AG04450 (cell line): ENCODE measurements at regions not wholly inside any gene's neighbourhood (a gene's known extent, or its start where the extent isn't known, plus 50 kb on each side); places are given as distances from the start of the nearest gene placed in this dataset.

Experiments
- CTCF ChIA-PET: fragments of 300-600, 350-600 bp; formaldehyde crosslinking; extraction: SDS; loops from one replicate; lab custom pipeline; 2022; ENCODE audit warnings: antibody characterized with exemption, inconsistent platforms; lab: Charles Lee
- POLR2A ChIA-PET: fragments of 350-600 bp; formaldehyde crosslinking; extraction: SDS; loops from one replicate; lab custom pipeline; 2021; ENCODE audit warnings: antibody characterized with exemption, inconsistent platforms; lab: Yijun Ruan, JAX
- DNase-seq: peaks from one replicate; pipeline ENCODE4 v3.0.0-alpha.2; 2011; ENCODE audit warnings: low read depth, low spot score
- H3K27ac ChIP-seq: one replicate; pipeline ENCODE4 v1.5.1; 2012; ENCODE audit warnings: low read depth, low read length, control low read depth
- H3K27me3 ChIP-seq: one replicate; pipeline ENCODE4 v1.6.0; 2012; ENCODE audit warnings: low read length; ENCODE audit not compliant: control insufficient read depth, insufficient read depth
- H3K4me3 ChIP-seq: 2 replicates; pipeline ENCODE4 v1.5.1; 2011; ENCODE audit warnings: mild to moderate bottlenecking, low read depth, low read length, control low read depth
- H3K9me3 ChIP-seq: 2 replicates; pipeline ENCODE4 v1.5.1; 2012; ENCODE audit warnings: low read length; ENCODE audit not compliant: control insufficient read depth, insufficient read depth
- TF ChIP-seq, protein P1 (sequence below): IDR thresholded peaks from 2 replicates; pipeline ENCODE4 v1.5.1; 2011; ENCODE audit warnings: low read depth, low read length, control low read depth, inconsistent platforms

DNA sequence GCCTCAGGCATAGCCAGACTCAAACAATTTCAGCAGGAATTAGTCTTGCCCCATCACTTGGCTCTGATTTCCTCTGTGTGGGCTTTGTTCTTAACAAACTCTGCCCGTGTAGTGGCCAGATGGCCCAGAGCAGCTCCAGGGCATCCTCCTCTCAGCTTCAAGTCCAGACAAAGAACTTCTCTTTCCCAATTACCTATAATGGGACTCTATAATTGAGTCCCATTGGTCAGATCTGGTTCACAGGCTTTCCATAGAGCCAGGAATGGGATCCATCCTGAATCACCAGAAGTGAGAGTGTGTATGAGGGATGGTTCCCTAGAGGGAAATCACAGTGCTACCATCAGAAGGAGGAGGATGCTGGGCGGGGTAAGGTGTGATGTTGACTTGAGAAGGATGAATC, 515.8 kb downstream of the KIF4B start:
- TF ChIP-seq, protein P1, sequence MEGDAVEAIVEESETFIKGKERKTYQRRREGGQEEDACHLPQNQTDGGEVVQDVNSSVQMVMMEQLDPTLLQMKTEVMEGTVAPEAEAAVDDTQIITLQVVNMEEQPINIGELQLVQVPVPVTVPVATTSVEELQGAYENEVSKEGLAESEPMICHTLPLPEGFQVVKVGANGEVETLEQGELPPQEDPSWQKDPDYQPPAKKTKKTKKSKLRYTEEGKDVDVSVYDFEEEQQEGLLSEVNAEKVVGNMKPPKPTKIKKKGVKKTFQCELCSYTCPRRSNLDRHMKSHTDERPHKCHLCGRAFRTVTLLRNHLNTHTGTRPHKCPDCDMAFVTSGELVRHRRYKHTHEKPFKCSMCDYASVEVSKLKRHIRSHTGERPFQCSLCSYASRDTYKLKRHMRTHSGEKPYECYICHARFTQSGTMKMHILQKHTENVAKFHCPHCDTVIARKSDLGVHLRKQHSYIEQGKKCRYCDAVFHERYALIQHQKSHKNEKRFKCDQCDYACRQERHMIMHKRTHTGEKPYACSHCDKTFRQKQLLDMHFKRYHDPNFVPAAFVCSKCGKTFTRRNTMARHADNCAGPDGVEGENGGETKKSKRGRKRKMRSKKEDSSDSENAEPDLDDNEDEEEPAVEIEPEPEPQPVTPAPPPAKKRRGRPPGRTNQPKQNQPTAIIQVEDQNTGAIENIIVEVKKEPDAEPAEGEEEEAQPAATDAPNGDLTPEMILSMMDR: no peak
- ChIA-PET CTCF (no interaction called here), POLR2A (no interaction called here)
- Histone ChIP-seq H3K4me3 (no peak overlapping the region), H3K27me3 (no peaks in the 10 kb centered on the region), H3K9me3 (peaks cover 6% of the 10 kb centered on the region), H3K27ac (no peak overlapping the region)
- DNase-seq: no peak

DNA sequence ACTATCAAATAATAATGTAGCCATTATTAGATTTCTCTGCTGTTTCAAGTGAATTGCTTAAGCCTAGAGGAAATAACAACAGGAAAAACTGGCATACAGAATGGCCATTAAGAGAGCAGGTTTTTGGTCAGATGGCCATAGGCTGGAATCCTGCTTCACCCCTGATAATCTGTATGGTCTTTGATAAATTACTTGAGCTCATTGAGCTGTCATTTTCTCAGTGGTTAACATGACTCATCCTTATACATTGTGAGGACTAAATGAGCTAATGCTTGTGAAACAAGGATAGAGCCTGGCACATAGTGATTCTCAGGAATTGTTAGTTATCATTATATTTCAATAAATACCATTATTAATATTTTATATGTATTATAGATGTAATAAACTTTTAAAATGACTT, 516.5 kb downstream of the KIF4B start:
- ChIA-PET POLR2A (no interaction called here), CTCF (no interaction called here)
- DNase-seq: no peak
- Histone ChIP-seq H3K27me3 (no peaks in the 10 kb centered on the region), H3K27ac (no peak overlapping the region), H3K4me3 (no peak overlapping the region), H3K9me3 (peaks cover 6% of the 10 kb centered on the region; the same call in 1 of the 2 replicates)
- TF ChIP-seq, protein P1: no peak

DNA sequence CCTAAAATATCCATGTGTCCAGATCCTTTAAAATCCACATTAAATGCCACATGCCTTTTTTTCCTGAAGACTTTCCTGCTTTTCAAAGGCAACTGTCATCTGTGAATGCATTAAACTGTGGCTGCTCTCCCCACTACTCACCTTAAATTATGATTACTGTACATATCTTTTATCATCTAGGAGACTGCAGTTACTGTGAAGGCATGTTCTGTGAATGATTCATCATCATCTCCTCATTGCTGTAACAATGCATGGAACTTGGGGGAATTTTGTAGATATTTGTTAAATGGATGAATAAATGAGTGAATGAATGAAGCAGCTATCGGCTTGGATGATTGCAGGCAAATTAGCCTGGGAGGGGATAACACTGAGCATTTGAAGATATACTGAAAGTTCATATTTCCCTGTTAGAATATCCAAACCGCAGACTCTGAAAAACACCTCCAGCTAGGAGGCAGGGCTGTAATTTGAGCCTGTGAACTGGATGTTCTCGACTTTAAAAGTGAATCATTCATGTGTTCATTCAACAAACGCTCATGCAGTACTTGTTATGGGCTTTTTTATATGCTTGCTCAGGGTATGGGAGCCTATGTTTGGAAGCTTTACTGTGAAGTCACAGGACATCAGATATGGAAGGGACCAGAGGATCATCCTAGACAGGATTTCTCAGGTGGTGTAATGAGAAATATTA, 519.2 kb downstream of the KIF4B start:
- Histone ChIP-seq H3K4me3 (no peak overlapping the region), H3K27me3 (no peaks in the 10 kb centered on the region), H3K9me3 (peaks cover 3% of the 10 kb centered on the region), H3K27ac (no peak overlapping the region)
- CTCF ChIA-PET: no interaction called here
- TF ChIP-seq, protein P1: no peak
- POLR2A ChIA-PET: no interaction called here
- DNase-seq: no peak

DNA sequence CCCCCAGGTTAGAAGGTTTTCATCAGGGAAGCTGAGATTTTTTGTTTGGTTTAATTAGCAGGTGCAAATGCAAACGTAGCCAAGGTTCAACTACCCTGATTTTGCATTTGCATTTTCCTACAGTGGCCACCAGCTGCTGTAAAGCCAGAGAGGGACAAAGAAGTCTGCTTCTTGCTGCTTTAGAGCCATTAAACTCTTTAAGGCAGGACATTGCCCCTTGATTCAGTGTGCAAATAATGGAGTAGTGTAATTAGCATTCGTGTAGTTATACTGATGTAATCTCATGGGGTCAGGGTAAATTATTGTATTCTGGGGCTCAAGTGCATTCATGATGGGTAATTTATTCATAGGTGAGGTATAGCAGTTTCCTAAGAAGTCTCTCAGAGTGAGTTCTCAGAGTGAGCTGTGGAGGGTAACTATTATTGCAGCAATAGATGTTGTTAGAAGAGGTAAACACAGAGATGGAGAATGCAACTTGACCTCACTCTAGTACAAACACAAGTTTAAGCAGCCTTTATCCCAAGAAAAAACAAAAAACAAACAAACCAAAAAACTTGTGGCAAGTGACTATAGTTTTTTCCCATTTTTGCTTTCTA, 526.5 kb downstream of the KIF4B start:
- no peak for DNase-seq
- Histone ChIP-seq H3K9me3 (peaks cover 6% of the 10 kb centered on the region), H3K27ac (no peak overlapping the region), H3K4me3 (no peak overlapping the region), H3K27me3 (no peaks in the 10 kb centered on the region)
- TF ChIP-seq, protein P1: no peak
- ChIA-PET CTCF (no interaction called here), POLR2A (no interaction called here)

DNA sequence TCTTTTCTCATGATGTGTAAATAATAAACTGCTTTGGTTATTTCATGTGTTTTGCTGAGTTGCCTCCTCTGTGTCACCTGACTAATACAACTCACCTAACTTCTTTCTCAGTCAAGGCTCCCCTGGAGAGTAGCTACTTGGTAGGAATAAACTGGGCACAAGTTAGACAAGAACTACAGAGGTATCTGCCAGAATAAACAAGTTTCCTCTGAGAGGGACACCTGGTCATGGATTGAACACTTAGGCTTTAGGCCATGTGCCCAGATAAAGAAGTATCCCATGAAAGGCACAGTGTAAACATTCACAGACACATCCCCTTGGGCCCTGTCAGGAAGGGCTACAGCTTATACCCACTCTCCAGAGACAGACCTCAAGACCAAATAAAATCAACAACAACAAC, 532.5 kb downstream of the KIF4B start:
- no peaks in the 10 kb centered on the region for H3K27me3 ChIP-seq
- H3K4me3 ChIP-seq: no peak overlapping the region
- ChIA-PET CTCF (no interaction called here), POLR2A (no interaction called here)
- TF ChIP-seq, protein P1: no peak
- peaks cover 9% of the 10 kb centered on the region; the same call in 1 of the 2 replicates for H3K9me3 ChIP-seq
- no peak for DNase-seq
- no peak overlapping the region for H3K27ac ChIP-seq
